GM12878 (cell line): ENCODE measurements at regions not wholly inside any gene's neighbourhood (a gene's known extent, or its start where the extent isn't known, plus 50 kb on each side); places are given as distances from the start of the nearest gene placed in this dataset.

Source experiments
- ATAC-seq: fragments of 200-7000 bp; cut with Tn5 transposase; 3 replicates; pipeline ENCODE4 v1.9.1; 2020; ENCODE audit warnings: mild to moderate bottlenecking, moderate library complexity
- BruUV-seq: library from RNA; stranded (reverse); fragments of 400-500 nt; replicated peaks from 2 replicates; lab custom pipeline; 2021; lab: Mats Ljungman, UMichigan
- CTCF ChIA-PET: fragments of 300-600 bp; sonication (Branson Sonifier 250); formaldehyde crosslinking; extraction: SDS; loops from one replicate; lab custom pipeline; 2021; ENCODE audit warnings: inconsistent platforms; lab: Yijun Ruan, JAX
- POLR2A ChIA-PET: fragments of 350-600 bp; formaldehyde crosslinking; extraction: SDS; loops from one replicate; lab custom pipeline; 2021; ENCODE audit warnings: inconsistent platforms; lab: Charles Lee
- RAD21 ChIA-PET: fragments of 300-600 bp; sonication (Branson Sonifier 250); formaldehyde crosslinking; loops from one replicate; lab custom pipeline; 2023; ENCODE audit warnings: antibody characterized with exemption; ENCODE audit not compliant: unreplicated experiment; lab: Charles Lee
- SMC1A ChIA-PET: fragments of 300-600 bp; sonication (Branson Sonifier 250); formaldehyde crosslinking; loops from one replicate; lab custom pipeline; 2023; ENCODE audit not compliant: unreplicated experiment, uncharacterized antibody; lab: Charles Lee
- DNase-seq: peaks from one replicate; pipeline ENCODE4 v3.0.0-alpha.2; 2011; ENCODE audit warnings: low read depth, low spot score
- FAIRE-seq: peaks from 3 replicates; lab custom pipeline; 2011; peaks lifted over from hg19 to GRCh38; lab: Jason Lieb, UNC
- H2AFZ ChIP-seq: 2 replicates; pipeline ENCODE4 v1.6.0; 2011; ENCODE audit warnings: low read depth, low read length, control low read depth; ENCODE audit not compliant: control insufficient read depth
- H3K27ac ChIP-seq: 2 replicates; pipeline ENCODE4 v1.5.1; 2011; ENCODE audit warnings: control low read depth; ENCODE audit not compliant: control insufficient read depth, insufficient read depth
- H3K27me3 ChIP-seq, 2 experiments: replicated peaks in 1 of 2; 2 replicates each; pipeline versions ENCODE4 v1.6.0 to v1.6.1; 2011; ENCODE audit warnings: low read length in 1 of 2; ENCODE audit not compliant: control insufficient read depth in 2 of 2, insufficient read depth in 2 of 2
- H3K36me3 ChIP-seq, 2 experiments: 2 replicates each; pipeline ENCODE4 v1.5.1; 2011; ENCODE audit warnings: low read length in 1 of 2; ENCODE audit not compliant: control insufficient read depth in 2 of 2, insufficient read depth in 2 of 2
- H3K4me1 ChIP-seq: 2 replicates; pipeline ENCODE4 v1.6.1; 2011; ENCODE audit warnings: mild to moderate bottlenecking, low read length, moderate library complexity, mixed read lengths; ENCODE audit not compliant: control insufficient read depth, insufficient read depth
- H3K4me2 ChIP-seq: 2 replicates; pipeline ENCODE4 v1.6.0; 2011; ENCODE audit warnings: control low read depth; ENCODE audit not compliant: control insufficient read depth, insufficient read depth
- H3K4me3 ChIP-seq: fragments of 200-600 bp; sonication (generic); 2 replicates; pipeline ENCODE4 v1.5.1; 2016
- H3K79me2 ChIP-seq: 2 replicates; pipeline ENCODE4 v1.6.0; 2011; ENCODE audit warnings: low read length; ENCODE audit not compliant: control insufficient read depth, insufficient read depth
- H3K9ac ChIP-seq: 2 replicates; pipeline ENCODE4 v1.8.0; 2011; ENCODE audit warnings: low read length, control low read depth, mixed read lengths; ENCODE audit not compliant: control insufficient read depth, insufficient read depth
- H3K9me3 ChIP-seq: replicated peaks from 3 replicates; pipeline ENCODE4 v1.5.1; 2011; ENCODE audit warnings: mild to moderate bottlenecking, low read length; ENCODE audit not compliant: control insufficient read depth, insufficient read depth
- H4K20me1 ChIP-seq: 2 replicates; pipeline ENCODE4 v1.6.0; 2011; ENCODE audit not compliant: control insufficient read depth, insufficient read depth
- FOXK2 ChIP-seq: fragments of 450-650 bp; IDR thresholded peaks from 2 replicates; pipeline ENCODE4 v1.6.1; 2017; ENCODE audit warnings: mild to moderate bottlenecking, moderate library complexity
- ZBTB4 ChIP-seq: fragments of 450-650 bp; formaldehyde crosslinking; IDR thresholded peaks from 2 replicates; pipeline ENCODE4 v1.4.0; 2022; ENCODE audit warnings: mild to moderate bottlenecking, moderate library complexity
- ZNF217 ChIP-seq: fragments of 450-650 bp; IDR thresholded peaks from 2 replicates; pipeline ENCODE4 v1.6.1; 2017; ENCODE audit warnings: antibody characterized with exemption, mild to moderate bottlenecking
- WGBS: methylation state at CpG from one replicate; pipeline ENCODE4 v1.1.6; 2016; ENCODE audit warnings: low lambda C conversion rate; ENCODE audit not compliant: insufficient replicate concordance, insufficient coverage; ENCODE audit errors: missing lambda C conversion rate; 5-methylcytosine and 5-hydroxymethylcytosine counted together
- in situ Hi-C: fragments of 300-500 bp; cut with MboI; formaldehyde crosslinking; loops from 9 replicates; pipeline ENCODE4 v1.14.3; 2018; ENCODE audit warnings: mixed read lengths
- intact Hi-C: fragments of 100-400 bp; cut with micrococcal nuclease; formaldehyde crosslinking; loops from one replicate; pipeline ENCODE4 v1.14.2; 2022; ENCODE audit not compliant: unreplicated experiment

GRCh38 chr14:38838049-38838978 lies 264.7 kb downstream of the SEC23A start:
- 58% methylated on average over 27 of the region's 27 CpGs for WGBS
- ChIA-PET SMC1A (interaction anchor here (0.7 kb wide), 1 partner anchor 16 kb away, joined by 3 read pairs; no protein-coding TSS in a partner anchor), RAD21 (no interaction called here)
- H3K9ac ChIP-seq = no peak overlapping the region
- no TSS peak for BruUV-seq
- in situ Hi-C loops = no loop called here
- no peak overlapping the region for H2AFZ ChIP-seq
- no peaks in the 10 kb centered on the region for H3K27me3 ChIP-seq
- TF ChIP-seq ZBTB4 (CRISPR knock-in tag) = no peak
- TF ChIP-seq ZNF217 = no peak
- no peak for TF ChIP-seq FOXK2
- TF ChIP-seq, all 136 proteins: peak for 0
- no peak overlapping the region for H3K4me3 ChIP-seq
- CTCF ChIA-PET = no interaction called here
- H3K4me2 ChIP-seq = no peak overlapping the region
- no peaks in the 10 kb centered on the region for H3K4me1 ChIP-seq
- intact Hi-C loops = no loop called here
- POLR2A ChIA-PET = no interaction called here
- H3K79me2 ChIP-seq = no peaks in the 10 kb centered on the region
- ATAC-seq (no peak), DNase-seq (no peak), FAIRE-seq (no peak)
- H3K36me3 ChIP-seq = no peaks in the 10 kb centered on the region
- no peaks in the 10 kb centered on the region for H3K9me3 ChIP-seq
- no peak overlapping the region for H3K27ac ChIP-seq
- no peaks in the 10 kb centered on the region for H4K20me1 ChIP-seq
